Glutamatergic neuron (in vitro differentiated cells): ENCODE measurements at regions not wholly inside any gene's neighbourhood (a gene's known extent, or its start where the extent isn't known, plus 50 kb on each side); places are given as distances from the start of the nearest gene placed in this dataset.

Source experiments
- DNase-seq: peaks from one replicate; pipeline ENCODE4 v3.0.0; 2022
- H3K27ac Mint-ChIP-seq: one replicate; pipeline ENCODE4 v1.8.0; 2020; ENCODE audit warnings: mild to moderate bottlenecking, mixed read lengths, inconsistent platforms; ENCODE audit not compliant: unreplicated experiment
- H3K27me3 Mint-ChIP-seq: one replicate; pipeline ENCODE4 v1.8.0; 2020; ENCODE audit warnings: mild to moderate bottlenecking, moderate library complexity, mixed read lengths, inconsistent platforms; ENCODE audit not compliant: unreplicated experiment
- H3K36me3 Mint-ChIP-seq: one replicate; pipeline ENCODE4 v1.8.0; 2020; ENCODE audit warnings: mild to moderate bottlenecking, mixed read lengths, inconsistent platforms; ENCODE audit not compliant: unreplicated experiment
- H3K4me1 Mint-ChIP-seq: one replicate; pipeline ENCODE4 v1.8.0; 2020; ENCODE audit warnings: mild to moderate bottlenecking, low read depth, mixed read lengths, inconsistent platforms; ENCODE audit not compliant: unreplicated experiment
- H3K4me3 Mint-ChIP-seq: one replicate; pipeline ENCODE4 v1.8.0; 2020; ENCODE audit warnings: mild to moderate bottlenecking, mixed read lengths, inconsistent platforms; ENCODE audit not compliant: unreplicated experiment
- H3K9me3 Mint-ChIP-seq: one replicate; pipeline ENCODE4 v1.8.0; 2020; ENCODE audit warnings: mild to moderate bottlenecking, moderate library complexity, mixed read lengths, inconsistent platforms; ENCODE audit not compliant: unreplicated experiment
- CTCF ChIP-seq: fragments of 200-600 bp; sonication (generic); IDR thresholded peaks from one replicate; pipeline ENCODE4 v1.5.0; 2021; ENCODE audit not compliant: partially characterized antibody, unreplicated experiment

- DNase-seq, result no peak
- no peak for TF ChIP-seq CTCF
- H3K4me1 Mint-ChIP-seq, result peaks cover 2% of the 10 kb centered on the region
- no peaks in the 10 kb centered on the region for H3K36me3 Mint-ChIP-seq
- no peaks in the 10 kb centered on the region for H3K27me3 Mint-ChIP-seq
- H3K9me3 Mint-ChIP-seq, result no peaks in the 10 kb centered on the region
- H3K27ac Mint-ChIP-seq, result no peak overlapping the region
- no peak overlapping the region for H3K4me3 Mint-ChIP-seq
Observed at GRCh38 chr1:198969981-198970380, 331.1 kb downstream of the PTPRC start.

GRCh38 chr1:198970916-198971315, 332.1 kb downstream of the PTPRC start:
- Mint-ChIP-seq H3K36me3 (no peaks in the 10 kb centered on the region), H3K4me3 (no peak overlapping the region), H3K9me3 (no peaks in the 10 kb centered on the region), H3K27me3 (no peaks in the 10 kb centered on the region), H3K4me1 (peaks cover 2% of the 10 kb centered on the region), H3K27ac (no peak overlapping the region)
- DNase-seq, result no peak
- no peak for TF ChIP-seq CTCF

GRCh38 chr1:198977909-198978308, 339.1 kb downstream of the PTPRC start:
- H3K9me3 Mint-ChIP-seq, result no peaks in the 10 kb centered on the region
- H3K36me3 Mint-ChIP-seq, result no peaks in the 10 kb centered on the region
- H3K4me1 Mint-ChIP-seq, result peaks cover 2% of the 10 kb centered on the region
- H3K27me3 Mint-ChIP-seq, result no peaks in the 10 kb centered on the region
- H3K4me3 Mint-ChIP-seq, result no peak overlapping the region
- H3K27ac Mint-ChIP-seq, result no peak overlapping the region
- no peak for TF ChIP-seq CTCF
- no peak for DNase-seq

GRCh38 chr1:198978523-198978922, 339.7 kb downstream of the PTPRC start:
- TF ChIP-seq CTCF, result no peak
- no peaks in the 10 kb centered on the region for H3K27me3 Mint-ChIP-seq

GRCh38 chr1:198986036-198986435, 347.2 kb downstream of the PTPRC start:
- no peak for TF ChIP-seq CTCF
- Mint-ChIP-seq H3K4me3 (no peak overlapping the region), H3K36me3 (no peaks in the 10 kb centered on the region), H3K27me3 (no peaks in the 10 kb centered on the region), H3K9me3 (no peaks in the 10 kb centered on the region), H3K4me1 (no peaks in the 10 kb centered on the region), H3K27ac (no peak overlapping the region)
- DNase-seq, result no peak

More at GRCh38 chr1:198978523-198978922, 339.7 kb downstream of the PTPRC start:
- Mint-ChIP-seq H3K9me3 (no peaks in the 10 kb centered on the region), H3K36me3 (no peaks in the 10 kb centered on the region), H3K4me3 (no peak overlapping the region), H3K4me1 (peaks cover 2% of the 10 kb centered on the region), H3K27ac (no peak overlapping the region)
- DNase-seq, result no peak
